Right lobe of liver (tissue), 6 donors: ENCODE measurements at regions not wholly inside any gene's neighbourhood (a gene's known extent, or its start where the extent isn't known, plus 50 kb on each side); places are given as distances from the start of the nearest gene placed in this dataset.

Experiments
- ATAC-seq, 4 donors: fragments of 200-7000 bp; cut with Tn5 transposase; one replicate each; pipeline ENCODE4 v1.9.1; 2020; ENCODE audit warnings: mild to moderate bottlenecking in 4 of 4, moderate library complexity in 4 of 4
- DNase-seq, 3 donors: peaks; one replicate each; pipeline ENCODE4 v3.0.0-alpha.2; 2020
- H3K27ac ChIP-seq, 3 donors: fragments of 200-600 bp; one replicate each; pipeline ENCODE4 v1.8.0; 2022
- H3K27me3 ChIP-seq, 2 donors: fragments of 200-600 bp; one replicate each; pipeline ENCODE4 v1.8.0; 2022
- H3K36me3 ChIP-seq, 4 donors: fragments of 200-600 bp; sonication (generic) in 1 of 4; one replicate each; pipeline versions ENCODE4 v1.5.1 to v1.8.0; 2017 to 2022; ENCODE audit warnings: control low read depth in 1 of 4
- H3K4me1 ChIP-seq, 4 donors: fragments of 200-600 bp; sonication (generic) in 1 of 4; one replicate each; pipeline versions ENCODE4 v1.5.1 to v1.8.0; 2017 to 2022; ENCODE audit warnings: control low read depth in 1 of 4
- H3K4me3 ChIP-seq, 3 donors: fragments of 200-600 bp; one replicate each; pipeline ENCODE4 v1.8.0; 2022
- H3K9me3 ChIP-seq, 4 donors: fragments of 200-600 bp; sonication (generic) in 1 of 4; one replicate each; pipeline versions ENCODE4 v1.5.1 to v1.8.0; 2017 to 2022; ENCODE audit warnings: control low read depth in 1 of 4
- POLR2A ChIP-seq: fragments of 450-650 bp; IDR thresholded peaks from one replicate; pipeline ENCODE4 v1.6.1; 2017; ENCODE audit warnings: antibody characterized with exemption, mild to moderate bottlenecking
- WGBS: methylation state at CpG from one replicate; pipeline ENCODE4 v1.1.6; 2018; ENCODE audit warnings: low coverage, low lambda C conversion rate; ENCODE audit not compliant: insufficient coverage; ENCODE audit errors: missing lambda C conversion rate; 5-methylcytosine and 5-hydroxymethylcytosine counted together
- intact Hi-C, 2 donors: fragments of 100-400 bp; cut with DNase I; formaldehyde crosslinking; loops; one replicate each; pipeline versions ENCODE4 v1.11.2 to v1.14.1; 2022
- TF ChIP-seq, protein P1 (sequence below), 4 donors: fragments of 200-600 bp in 3 of 4; fragments of 450-650 bp in 1 of 4; IDR thresholded peaks; one replicate each; pipeline versions ENCODE4 v1.5.1 to v1.8.0; 2016 to 2022; ENCODE audit warnings: antibody characterized with exemption in 4 of 4, mild to moderate bottlenecking in 2 of 4
- donor health status: DM: no; HTN: yes; CAD: no.
- donor health status: DM: no; HTN: no; CAD: no.
- donor health status: DM: no; HTN: no; CAD: no.
- donor health status: DM: no; HTN: yes; CAD: no.
- donor health status: DM: no; HTN: yes; CAD: no.

DNA sequence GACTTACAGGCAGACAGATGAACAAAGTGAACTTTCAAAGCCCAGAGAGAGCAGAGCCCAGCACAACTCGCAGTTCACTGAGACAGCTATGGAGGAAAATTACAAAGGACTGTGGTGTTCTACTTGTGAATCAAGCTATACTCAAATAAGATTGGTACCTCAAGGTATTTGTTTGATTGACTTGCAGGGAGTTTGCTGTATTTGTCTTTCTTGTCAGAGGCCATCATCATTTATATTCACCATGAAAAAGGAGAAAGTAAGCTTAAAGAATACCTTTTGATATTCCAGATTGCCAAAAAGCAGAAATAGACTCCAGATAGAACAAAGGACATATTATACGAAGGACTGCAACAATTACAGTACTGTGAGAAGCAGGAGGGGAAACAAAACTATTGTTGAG lies 1047.9 kb downstream of the RPA4 start:
- Histone ChIP-seq H3K4me3 (no peak overlapping the region), H3K4me1 (no peaks in the 10 kb centered on the region), H3K27ac (no peak overlapping the region), H3K27me3 (peaks cover 0 to 2% of the 10 kb centered on the region in 2 donors), H3K9me3 (no peaks in the 10 kb centered on the region), H3K36me3 (no peaks in the 10 kb centered on the region)
- intact Hi-C loops, result no loop called here
- ATAC-seq (no peak), DNase-seq (no peak)
- 38% methylated on average over 2 of the region's 2 CpGs for WGBS
- TF ChIP-seq, protein P1, sequence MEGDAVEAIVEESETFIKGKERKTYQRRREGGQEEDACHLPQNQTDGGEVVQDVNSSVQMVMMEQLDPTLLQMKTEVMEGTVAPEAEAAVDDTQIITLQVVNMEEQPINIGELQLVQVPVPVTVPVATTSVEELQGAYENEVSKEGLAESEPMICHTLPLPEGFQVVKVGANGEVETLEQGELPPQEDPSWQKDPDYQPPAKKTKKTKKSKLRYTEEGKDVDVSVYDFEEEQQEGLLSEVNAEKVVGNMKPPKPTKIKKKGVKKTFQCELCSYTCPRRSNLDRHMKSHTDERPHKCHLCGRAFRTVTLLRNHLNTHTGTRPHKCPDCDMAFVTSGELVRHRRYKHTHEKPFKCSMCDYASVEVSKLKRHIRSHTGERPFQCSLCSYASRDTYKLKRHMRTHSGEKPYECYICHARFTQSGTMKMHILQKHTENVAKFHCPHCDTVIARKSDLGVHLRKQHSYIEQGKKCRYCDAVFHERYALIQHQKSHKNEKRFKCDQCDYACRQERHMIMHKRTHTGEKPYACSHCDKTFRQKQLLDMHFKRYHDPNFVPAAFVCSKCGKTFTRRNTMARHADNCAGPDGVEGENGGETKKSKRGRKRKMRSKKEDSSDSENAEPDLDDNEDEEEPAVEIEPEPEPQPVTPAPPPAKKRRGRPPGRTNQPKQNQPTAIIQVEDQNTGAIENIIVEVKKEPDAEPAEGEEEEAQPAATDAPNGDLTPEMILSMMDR (IDR thresholded peaks at IDR 0.05), result no peak
- no peak for TF ChIP-seq POLR2A

- intact Hi-C loops, result no loop called here
- DNase-seq (no peak), ATAC-seq (no peak)
- peaks cover 0 to 8% of the 10 kb centered on the region in 2 donors for H3K27me3 ChIP-seq
- no peak overlapping the region for H3K27ac ChIP-seq
- H3K36me3 ChIP-seq, result no peaks in the 10 kb centered on the region
- whole genome bisulfite sequencing, result 91% methylated on average over 1 of the region's 1 CpG
- TF ChIP-seq, protein P1 (IDR thresholded peaks at IDR 0.05), result no peak
- TF ChIP-seq POLR2A, result no peak
- H3K4me3 ChIP-seq, result no peak overlapping the region
- no peaks in the 10 kb centered on the region for H3K9me3 ChIP-seq
- H3K4me1 ChIP-seq, result no peaks in the 10 kb centered on the region
These were observed 1052.6 kb downstream of the RPA4 start for GRCh38 chrX:97936296-97936695.

DNA sequence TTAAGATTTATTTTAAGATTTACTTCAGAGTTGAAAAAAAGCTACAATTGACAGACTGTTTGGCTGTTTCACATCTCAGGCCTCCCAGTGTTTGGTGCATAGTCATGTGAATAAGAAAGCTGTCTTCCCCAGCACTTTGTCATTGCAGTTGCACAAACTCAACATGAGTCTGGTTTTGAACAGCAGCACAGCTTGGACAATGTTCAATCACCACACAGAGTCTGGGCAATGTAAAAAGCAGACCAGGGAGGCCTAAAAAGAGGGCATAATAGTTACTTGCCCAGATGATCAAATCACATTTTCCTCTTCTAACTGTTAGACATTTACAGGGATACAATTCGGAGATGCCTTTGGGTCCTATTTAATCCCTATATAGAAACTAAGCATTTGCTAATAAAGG lies 1055.0 kb downstream of the RPA4 start:
- H3K27ac ChIP-seq, result no peak overlapping the region
- DNase-seq, result no peak
- no peaks in the 10 kb centered on the region for H3K4me1 ChIP-seq
- no peaks in the 10 kb centered on the region for H3K9me3 ChIP-seq
- H3K27me3 ChIP-seq, result peaks cover 0 to 8% of the 10 kb centered on the region in 2 donors
- intact Hi-C loops, result no loop called here
- ATAC-seq, result no peak
- no peaks in the 10 kb centered on the region for H3K36me3 ChIP-seq
- 78% methylated on average over 1 of the region's 1 CpG for WGBS
- no peak overlapping the region for H3K4me3 ChIP-seq
- TF ChIP-seq POLR2A, result no peak
- TF ChIP-seq, protein P1 (IDR thresholded peaks at IDR 0.05), result no peak

- Histone ChIP-seq H3K27me3 (peaks cover 0 to 8% of the 10 kb centered on the region in 2 donors), H3K4me1 (no peaks in the 10 kb centered on the region), H3K27ac (no peak overlapping the region), H3K9me3 (no peaks in the 10 kb centered on the region), H3K4me3 (no peak overlapping the region), H3K36me3 (no peaks in the 10 kb centered on the region)
- 21% methylated on average over 7 of the region's 7 CpGs for WGBS
- intact Hi-C loops, result no loop called here
- ATAC-seq (no peak), DNase-seq (no peak)
- TF ChIP-seq POLR2A, result no peak
- TF ChIP-seq, protein P1 (IDR thresholded peaks at IDR 0.05), result no peak
These were observed 1084.9 kb downstream of the RPA4 start for GRCh38 chrX:97968376-97969163.
